Dedifferentiated amniotic fluid mesenchymal stem cell (primary cell): ENCODE measurements at regions not wholly inside any gene's neighbourhood (a gene's known extent, or its start where the extent isn't known, plus 50 kb on each side); places are given as distances from the start of the nearest gene placed in this dataset.
"Not testable (repeated sequence)": the region's sequence is repeated elsewhere in the genome, so short reads cannot be mapped to it uniquely, and the experiment has no call there.

Source experiments
- DNase-seq: peaks from one replicate; pipeline ENCODE4 v3.0.0-alpha.2; 2016; ENCODE audit errors: extremely low spot score

- no peak for DNase-seq
These were observed 124.5 kb upstream of the NEIL3 start for GRCh38 chr4:177185151-177185550.

- DNase-seq: no peak
These were observed 124.1 kb upstream of the NEIL3 start for GRCh38 chr4:177185579-177185978.

- DNase-seq: no peak
These were observed 122.3 kb upstream of the NEIL3 start for GRCh38 chr4:177187371-177187770.

GRCh38 chr4:177190995-177191580 is 118.6 kb upstream of the NEIL3 start:
- DNase-seq: no peak

- DNase-seq: no peak
These were observed 118.1 kb upstream of the NEIL3 start for GRCh38 chr4:177191586-177191985.

- DNase-seq: no peak
These were observed 117.7 kb upstream of the NEIL3 start for GRCh38 chr4:177191991-177192390.

GRCh38 chr4:177193024-177193715 is 116.5 kb upstream of the NEIL3 start:
- DNase-seq: not testable (repeated sequence)

- DNase-seq: no peak
These were observed 114.8 kb upstream of the NEIL3 start for GRCh38 chr4:177194906-177195305.

- no peak for DNase-seq
These were observed 113.1 kb upstream of the NEIL3 start for GRCh38 chr4:177196615-177197014.

GRCh38 chr4:177201614-177202013 is 108.1 kb upstream of the NEIL3 start:
- DNase-seq: no peak

- no peak for DNase-seq
These were observed 105.5 kb upstream of the NEIL3 start for GRCh38 chr4:177204126-177204525.

GRCh38 chr4:177214935-177215334 is 94.7 kb upstream of the NEIL3 start:
- DNase-seq: no peak

GRCh38 chr4:177220376-177220775 is 89.3 kb upstream of the NEIL3 start:
- no peak for DNase-seq

- no peak for DNase-seq
These were observed 86.9 kb upstream of the NEIL3 start for GRCh38 chr4:177222781-177223180.

- no peak for DNase-seq
These were observed 84.1 kb upstream of the NEIL3 start for GRCh38 chr4:177225605-177226004.

- no peak for DNase-seq
These were observed 82.0 kb upstream of the NEIL3 start for GRCh38 chr4:177227636-177228035.

- DNase-seq: no peak
These were observed 81.1 kb upstream of the NEIL3 start for GRCh38 chr4:177228599-177228998.

- no peak for DNase-seq
These were observed 80.3 kb upstream of the NEIL3 start for GRCh38 chr4:177229331-177229730.

- DNase-seq: no peak
These were observed 77.2 kb upstream of the NEIL3 start for GRCh38 chr4:177232473-177232872.

- peak; percentile 20 for DNase-seq
These were observed 74.6 kb upstream of the NEIL3 start for GRCh38 chr4:177235026-177235425.

GRCh38 chr4:177236886-177237285 is 72.8 kb upstream of the NEIL3 start:
- DNase-seq: no peak

- DNase-seq: no peak
These were observed 72.4 kb upstream of the NEIL3 start for GRCh38 chr4:177237291-177237690.

GRCh38 chr4:177239477-177239876 is 70.2 kb upstream of the NEIL3 start:
- DNase-seq: no peak

- no peak for DNase-seq
These were observed 69.8 kb upstream of the NEIL3 start for GRCh38 chr4:177239878-177240277.
